Fibroblast of the aortic adventitia (primary cell): ENCODE measurements at regions not wholly inside any gene's neighbourhood (a gene's known extent, or its start where the extent isn't known, plus 50 kb on each side); places are given as distances from the start of the nearest gene placed in this dataset.
"Not testable (repeated sequence)": the region's sequence is repeated elsewhere in the genome, so short reads cannot be mapped to it uniquely, and the experiment has no call there.

ENCODE experiments used
- DNase-seq: peaks from one replicate; pipeline ENCODE4 v3.0.0-alpha.2; 2010; ENCODE audit warnings: low read depth
- H3K4me3 ChIP-seq: 2 replicates; pipeline ENCODE4 v1.5.1; 2011; ENCODE audit warnings: low read depth, mild to moderate bottlenecking, control low read depth, low read length, moderate library complexity
- TF ChIP-seq, protein P1 (sequence below): IDR thresholded peaks from 2 replicates; pipeline ENCODE4 v1.5.1; 2011; ENCODE audit warnings: mild to moderate bottlenecking, low read length, control low read depth, inconsistent platforms; ENCODE audit not compliant: insufficient read depth

DNA sequence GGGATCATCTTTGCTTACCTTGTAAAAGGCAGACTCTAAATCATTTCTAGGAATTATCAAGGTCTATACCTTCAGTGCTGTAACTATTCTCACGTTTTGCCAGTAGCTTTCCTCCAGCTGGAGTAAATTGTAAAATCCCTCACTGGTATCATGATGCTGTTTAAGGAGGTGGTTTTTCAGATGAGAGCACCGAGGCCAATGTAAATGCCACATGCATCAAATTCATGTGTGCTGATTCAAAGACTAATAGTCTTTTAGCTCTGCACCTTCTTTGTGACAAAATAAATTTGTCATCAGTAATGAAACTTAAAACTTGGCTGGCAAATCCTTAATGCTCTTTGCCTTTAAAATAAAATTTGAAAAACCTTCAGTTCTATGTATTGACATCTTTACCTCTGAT is 503.8 kb downstream of the SETD4 start:
- no peak for DNase-seq
- TF ChIP-seq, protein P1, sequence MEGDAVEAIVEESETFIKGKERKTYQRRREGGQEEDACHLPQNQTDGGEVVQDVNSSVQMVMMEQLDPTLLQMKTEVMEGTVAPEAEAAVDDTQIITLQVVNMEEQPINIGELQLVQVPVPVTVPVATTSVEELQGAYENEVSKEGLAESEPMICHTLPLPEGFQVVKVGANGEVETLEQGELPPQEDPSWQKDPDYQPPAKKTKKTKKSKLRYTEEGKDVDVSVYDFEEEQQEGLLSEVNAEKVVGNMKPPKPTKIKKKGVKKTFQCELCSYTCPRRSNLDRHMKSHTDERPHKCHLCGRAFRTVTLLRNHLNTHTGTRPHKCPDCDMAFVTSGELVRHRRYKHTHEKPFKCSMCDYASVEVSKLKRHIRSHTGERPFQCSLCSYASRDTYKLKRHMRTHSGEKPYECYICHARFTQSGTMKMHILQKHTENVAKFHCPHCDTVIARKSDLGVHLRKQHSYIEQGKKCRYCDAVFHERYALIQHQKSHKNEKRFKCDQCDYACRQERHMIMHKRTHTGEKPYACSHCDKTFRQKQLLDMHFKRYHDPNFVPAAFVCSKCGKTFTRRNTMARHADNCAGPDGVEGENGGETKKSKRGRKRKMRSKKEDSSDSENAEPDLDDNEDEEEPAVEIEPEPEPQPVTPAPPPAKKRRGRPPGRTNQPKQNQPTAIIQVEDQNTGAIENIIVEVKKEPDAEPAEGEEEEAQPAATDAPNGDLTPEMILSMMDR: no peak
- H3K4me3 ChIP-seq: no peak overlapping the region

DNA sequence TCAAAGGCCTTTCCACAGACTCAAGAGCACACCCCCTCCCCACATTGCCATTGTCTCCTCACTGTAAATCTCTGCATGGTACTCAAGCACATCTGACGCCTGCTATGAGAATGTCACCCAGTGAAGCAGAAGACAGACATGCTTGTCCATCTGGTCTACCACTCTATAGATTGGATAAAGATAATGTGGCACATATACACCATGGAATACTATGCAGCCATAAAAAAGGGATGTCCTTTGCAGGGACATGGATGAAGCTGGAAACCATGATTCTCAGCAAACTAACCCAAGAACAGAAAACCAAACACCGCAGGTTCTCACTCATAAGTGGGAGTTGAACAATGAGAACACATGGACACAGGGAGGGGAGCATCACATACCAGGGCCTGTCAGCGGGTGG is 503.4 kb upstream of the RUNX1 start:
- not testable (repeated sequence) for DNase-seq, H3K4me3 ChIP-seq

DNA sequence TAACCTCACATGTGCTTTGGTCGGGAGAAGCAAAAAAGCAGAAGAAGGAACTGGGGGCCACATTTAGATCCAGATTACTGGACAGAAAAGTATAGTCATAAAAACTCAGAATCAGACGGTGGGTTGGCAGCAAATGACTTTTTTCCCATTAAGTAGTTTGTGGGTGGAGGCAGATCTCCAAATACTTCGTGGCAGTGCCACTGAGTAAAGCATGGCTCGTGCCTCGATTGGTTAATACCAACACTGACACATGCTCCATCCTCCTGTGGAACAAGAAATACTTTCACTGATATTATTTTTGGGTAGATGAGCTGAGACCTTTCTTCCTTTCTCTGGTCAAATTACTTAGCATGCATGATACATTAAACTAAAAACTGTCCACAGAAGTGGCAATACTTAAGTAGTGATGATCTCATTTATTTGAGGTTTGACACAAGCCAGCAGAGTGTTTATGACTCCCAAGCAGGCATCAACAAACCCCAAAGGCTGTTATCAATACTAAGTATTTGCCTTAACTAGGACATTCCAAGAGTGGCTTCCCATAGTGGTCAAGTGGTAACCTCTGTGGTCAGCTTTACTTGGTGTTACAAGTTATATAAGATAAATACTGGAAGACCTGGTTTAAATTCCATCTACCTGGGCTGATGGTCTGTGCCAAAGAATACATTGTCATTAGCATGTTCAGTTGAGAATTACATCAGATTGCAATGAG is 500.0 kb upstream of the RUNX1 start:
- TF ChIP-seq, protein P1: no peak
- no peak for DNase-seq
- no peak overlapping the region for H3K4me3 ChIP-seq

DNA sequence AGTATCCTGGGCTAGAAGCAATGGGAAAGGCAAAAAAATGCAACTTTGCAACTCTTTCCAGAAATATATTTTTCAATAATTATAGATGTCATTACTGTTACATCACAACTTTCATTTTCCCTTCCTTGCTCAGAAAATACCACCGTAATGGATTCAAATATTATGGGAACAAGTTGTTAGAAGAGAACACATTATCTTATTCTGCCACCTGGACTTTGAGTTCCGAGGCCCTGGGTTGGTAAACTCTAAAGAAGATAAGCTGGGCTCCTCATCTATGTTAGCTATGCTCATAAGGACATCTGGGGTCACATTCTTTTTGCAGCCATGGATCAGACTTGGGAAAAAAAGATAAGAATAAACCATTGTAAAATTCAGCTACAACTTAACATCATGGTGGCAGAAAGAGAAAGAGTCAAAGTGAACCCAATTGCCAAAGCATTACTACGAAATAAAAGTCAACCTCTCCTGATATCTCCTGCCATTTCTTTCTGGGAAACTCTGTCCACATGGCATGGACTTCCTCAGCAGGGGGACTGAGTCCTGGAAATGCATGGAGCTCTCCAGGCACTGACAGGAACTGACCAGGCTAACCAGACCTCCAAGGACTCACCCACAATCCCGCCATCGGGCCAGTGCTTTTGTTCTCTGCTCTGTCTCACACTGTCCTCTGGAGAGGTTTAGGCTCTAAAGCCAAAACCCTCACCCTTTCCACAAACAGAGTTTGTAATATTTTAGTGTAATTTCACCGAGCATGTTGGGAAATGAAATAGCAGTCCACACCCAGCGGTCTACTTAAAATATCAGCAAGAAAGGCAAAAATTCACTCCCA is 499.1 kb upstream of the RUNX1 start:
- TF ChIP-seq, protein P1: no peak
- no peak overlapping the region for H3K4me3 ChIP-seq
- DNase-seq: peak; percentile 30

DNA sequence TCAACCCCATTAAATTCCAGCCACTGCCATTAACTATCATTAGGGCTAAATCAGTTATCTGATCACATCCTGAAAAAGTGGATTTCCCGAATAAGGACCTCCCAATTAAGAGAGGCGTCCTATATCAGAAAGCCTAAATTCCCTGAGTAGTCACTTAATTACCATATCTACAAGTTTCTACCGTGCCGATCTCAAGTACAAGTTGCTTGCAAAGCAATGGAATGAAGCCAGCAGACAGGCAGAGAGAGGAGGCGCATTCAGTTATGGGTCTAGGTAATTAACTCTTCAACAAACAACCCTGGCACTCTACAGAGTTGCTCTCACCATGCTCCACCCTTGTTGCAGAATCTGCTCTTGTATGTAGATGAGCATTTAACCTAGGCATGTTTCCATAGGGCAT is 494.6 kb upstream of the RUNX1 start:
- H3K4me3 ChIP-seq: no peak overlapping the region
- DNase-seq: no peak
- TF ChIP-seq, protein P1: no peak

DNA sequence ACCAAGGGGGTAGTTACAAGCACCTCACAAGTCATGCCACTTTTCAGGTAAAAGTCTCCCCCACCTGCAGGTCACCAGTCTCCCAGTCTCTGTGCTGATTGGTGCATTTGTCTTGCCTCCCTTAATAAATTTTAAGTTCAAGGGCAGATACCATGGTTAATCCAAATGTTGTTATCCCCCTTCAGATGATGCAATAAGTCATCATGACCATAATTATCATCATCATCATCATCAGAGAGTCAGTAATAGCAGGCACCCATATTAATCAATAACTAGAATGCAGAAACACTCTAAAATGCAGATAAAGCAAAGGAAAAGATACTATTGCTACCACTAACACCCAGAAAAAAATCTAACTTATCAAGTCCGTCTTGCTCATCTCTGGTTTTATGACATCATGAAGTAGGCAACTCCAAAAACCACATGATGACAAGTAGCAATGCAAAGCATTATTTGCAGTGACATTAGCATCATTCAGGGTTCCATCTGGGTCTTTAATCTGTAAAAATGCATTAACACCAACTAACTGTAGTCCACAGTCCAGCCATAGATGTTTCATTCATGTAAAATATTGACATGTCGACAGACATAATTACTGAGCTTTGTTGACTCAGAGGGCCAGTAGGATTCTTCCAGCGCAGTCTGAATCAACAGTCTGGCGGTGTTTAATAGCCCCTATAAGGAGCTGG is 492.0 kb upstream of the RUNX1 start:
- no peak for DNase-seq
- H3K4me3 ChIP-seq: no peak overlapping the region
- TF ChIP-seq, protein P1: no peak

DNA sequence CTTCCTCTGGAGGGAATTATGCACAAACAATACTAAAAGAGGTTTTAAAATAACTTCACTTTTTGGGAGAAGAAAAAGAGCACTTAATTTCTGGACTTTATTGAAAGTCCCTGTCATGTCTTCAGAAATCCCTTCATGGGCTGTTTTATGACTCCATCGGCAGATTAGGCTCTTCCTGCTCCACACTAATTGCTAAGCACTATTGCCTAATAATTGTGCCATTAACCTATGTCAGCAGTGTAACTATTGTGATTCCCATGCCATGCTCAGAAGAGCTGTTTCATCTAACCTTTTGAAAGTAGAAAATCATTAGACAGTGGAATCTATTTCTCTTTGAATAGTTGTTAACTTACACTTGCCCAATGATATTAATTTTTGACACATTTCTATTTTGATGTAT is 489.3 kb upstream of the RUNX1 start:
- H3K4me3 ChIP-seq: no peak overlapping the region
- TF ChIP-seq, protein P1: no peak
- DNase-seq: no peak
